Mesenchymal stem cell (in vitro differentiated cells and primary cell): ENCODE measurements at regions not wholly inside any gene's neighbourhood (a gene's known extent, or its start where the extent isn't known, plus 50 kb on each side); places are given as distances from the start of the nearest gene placed in this dataset.

Source experiments
- DNase-seq: peaks from one replicate; pipeline ENCODE4 v3.0.0-alpha.2; 2013
- H2AFZ ChIP-seq: one replicate; pipeline ENCODE4 v1.6.1; 2013; ENCODE audit warnings: low read depth, mild to moderate bottlenecking, control low read depth, inconsistent platforms, low read length, moderate library complexity
- H2AK5ac ChIP-seq: 2 replicates; pipeline ENCODE4 v1.6.1; 2013; ENCODE audit warnings: low read length, moderate library complexity, mild to moderate bottlenecking, inconsistent platforms; ENCODE audit not compliant: severe bottlenecking
- H2BK120ac ChIP-seq: one replicate; pipeline ENCODE4 v1.6.1; 2013; ENCODE audit warnings: low read depth, mild to moderate bottlenecking, inconsistent platforms, low read length, moderate library complexity
- H2BK12ac ChIP-seq, 2 experiments: one replicate each; pipeline ENCODE4 v1.6.1; 2013; ENCODE audit warnings: inconsistent platforms in 2 of 2, low read length in 2 of 2, mild to moderate bottlenecking in 2 of 2, moderate library complexity in 2 of 2, control low read depth in 1 of 2
- H2BK15ac ChIP-seq: one replicate; pipeline ENCODE4 v1.6.1; 2013; ENCODE audit warnings: mild to moderate bottlenecking, low read depth, inconsistent platforms; ENCODE audit not compliant: poor library complexity, severe bottlenecking
- H2BK5ac ChIP-seq: 2 replicates; pipeline ENCODE4 v1.6.1; 2013; ENCODE audit warnings: low read depth, mild to moderate bottlenecking, low read length, control low read depth, inconsistent platforms; ENCODE audit not compliant: poor library complexity, severe bottlenecking
- H3K14ac ChIP-seq, 2 experiments: one replicate each; pipeline ENCODE4 v1.6.1; 2013; ENCODE audit warnings: inconsistent platforms in 2 of 2, low read length in 2 of 2, control low read depth in 1 of 2, mild to moderate bottlenecking in 1 of 2, moderate library complexity in 1 of 2
- H3K18ac ChIP-seq, 2 experiments: one replicate each; pipeline ENCODE4 v1.6.1; 2013; ENCODE audit warnings: inconsistent platforms in 2 of 2, low read length in 2 of 2, control low read depth in 1 of 2, low read depth in 1 of 2, mild to moderate bottlenecking in 1 of 2
- H3K23ac ChIP-seq, 2 experiments: one replicate each; pipeline ENCODE4 v1.6.1; 2013; ENCODE audit warnings: inconsistent platforms in 2 of 2, low read length in 2 of 2, mild to moderate bottlenecking in 2 of 2, moderate library complexity in 2 of 2, control low read depth in 1 of 2
- H3K27ac ChIP-seq: 2 replicates; pipeline ENCODE4 v1.5.1; 2013; ENCODE audit warnings: mild to moderate bottlenecking, moderate library complexity, low read length, control low read depth, inconsistent platforms; ENCODE audit not compliant: poor library complexity, severe bottlenecking
- H3K27me3 ChIP-seq, 2 experiments: 2 replicates each; pipeline versions ENCODE4 v1.6.1 to v1.7.0; 2013; ENCODE audit warnings: low read length in 2 of 2, mild to moderate bottlenecking in 2 of 2, moderate library complexity in 2 of 2, control low read depth in 1 of 2, inconsistent platforms in 1 of 2; ENCODE audit not compliant: control insufficient read depth in 1 of 2, insufficient read depth in 1 of 2
- H3K36me3 ChIP-seq, 2 experiments: 2 replicates each; pipeline versions ENCODE4 v1.6.1 to v1.7.0; 2013; ENCODE audit warnings: low read length in 2 of 2, control low read depth in 1 of 2, inconsistent platforms in 1 of 2, low read depth in 1 of 2, mild to moderate bottlenecking in 1 of 2; ENCODE audit not compliant: insufficient read depth in 2 of 2, control insufficient read depth in 1 of 2
- H3K4ac ChIP-seq, 2 experiments: one replicate each; pipeline ENCODE4 v1.6.1; 2013; ENCODE audit warnings: inconsistent platforms in 2 of 2, low read length in 2 of 2, mild to moderate bottlenecking in 2 of 2, moderate library complexity in 2 of 2, control low read depth in 1 of 2, low read depth in 1 of 2
- H3K4me1 ChIP-seq: 2 replicates; pipeline ENCODE4 v1.6.1; 2013; ENCODE audit warnings: low read depth, low read length, control low read depth; ENCODE audit not compliant: control insufficient read depth, insufficient read depth
- H3K4me2 ChIP-seq: 2 replicates; pipeline ENCODE4 v1.6.1; 2013; ENCODE audit warnings: low read length, mild to moderate bottlenecking, inconsistent platforms; ENCODE audit not compliant: poor library complexity, severe bottlenecking
- H3K4me3 ChIP-seq, 2 experiments: 2 replicates each; pipeline versions ENCODE4 v1.5.1 to v1.7.0; 2013; ENCODE audit warnings: low read length in 2 of 2, mild to moderate bottlenecking in 2 of 2, control low read depth in 1 of 2, low read depth in 1 of 2; ENCODE audit not compliant: insufficient read depth in 1 of 2
- H3K79me1 ChIP-seq: replicated peaks from 2 replicates; pipeline ENCODE4 v1.6.1; 2013; ENCODE audit warnings: mild to moderate bottlenecking, control low read depth, low read length, inconsistent platforms; ENCODE audit not compliant: poor library complexity, severe bottlenecking
- H3K9ac ChIP-seq: 2 replicates; pipeline ENCODE4 v1.7.0; 2013; ENCODE audit warnings: mild to moderate bottlenecking, low read length, moderate library complexity
- H3K9me3 ChIP-seq: 2 replicates; pipeline ENCODE4 v1.7.0; 2013; ENCODE audit warnings: mild to moderate bottlenecking, low read length; ENCODE audit not compliant: control insufficient read depth
- H4K8ac ChIP-seq: one replicate; pipeline ENCODE4 v1.6.1; 2013; ENCODE audit warnings: inconsistent platforms, mild to moderate bottlenecking, low read length, moderate library complexity
- H4K91ac ChIP-seq: one replicate; pipeline ENCODE4 v1.6.1; 2013; ENCODE audit warnings: mild to moderate bottlenecking, low read length, inconsistent platforms
- WGBS: methylation state at CpG from one replicate; pipeline ENCODE4 v1.1.7; 2013; ENCODE audit warnings: mixed read lengths; 5-methylcytosine and 5-hydroxymethylcytosine counted together

DNA sequence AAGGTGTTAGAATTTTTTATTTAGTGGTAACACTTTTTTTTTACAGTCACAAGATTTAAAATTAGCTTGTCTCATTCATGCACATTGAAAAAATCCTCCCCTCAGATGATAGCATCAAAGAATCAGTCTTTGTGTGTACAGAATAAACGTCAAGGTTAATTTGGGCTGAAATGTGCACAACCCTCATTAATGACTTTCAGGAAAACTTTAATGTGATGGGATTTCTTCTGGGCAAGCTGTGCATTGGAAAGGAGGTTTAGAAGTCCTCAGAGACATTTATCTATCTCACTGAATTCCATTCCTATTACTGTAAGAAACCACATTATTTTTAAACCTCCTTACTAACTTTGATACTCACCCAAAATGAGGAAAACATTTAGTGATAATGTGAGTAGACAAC, 88.2 kb upstream of the TECRL start:
- Histone ChIP-seq H3K14ac (no peak overlapping the region), H3K27ac (no peak overlapping the region), H3K9me3 (no peaks in the 10 kb centered on the region), H4K91ac (no peak overlapping the region), H2BK12ac (no peak overlapping the region), H3K79me1 (no peaks in the 10 kb centered on the region), H2AFZ (no peak overlapping the region), H3K4ac (no peak overlapping the region), H3K4me3 (no peak overlapping the region), H2BK15ac (no peak overlapping the region), H3K27me3 (no peaks in the 10 kb centered on the region), H3K36me3 (no peaks in the 10 kb centered on the region), H2BK5ac (no peak overlapping the region), H2BK120ac (no peak overlapping the region), H4K8ac (no peak overlapping the region), H3K4me2 (no peak overlapping the region), H3K23ac (no peak overlapping the region), H3K4me1 (no peaks in the 10 kb centered on the region), H2AK5ac (no peak overlapping the region), H3K18ac (no peak overlapping the region), H3K9ac (no peak overlapping the region)
- no CpG with 5 or more reads among the region's 1 CpG for WGBS
- DNase-seq = peak; percentile 22

DNA sequence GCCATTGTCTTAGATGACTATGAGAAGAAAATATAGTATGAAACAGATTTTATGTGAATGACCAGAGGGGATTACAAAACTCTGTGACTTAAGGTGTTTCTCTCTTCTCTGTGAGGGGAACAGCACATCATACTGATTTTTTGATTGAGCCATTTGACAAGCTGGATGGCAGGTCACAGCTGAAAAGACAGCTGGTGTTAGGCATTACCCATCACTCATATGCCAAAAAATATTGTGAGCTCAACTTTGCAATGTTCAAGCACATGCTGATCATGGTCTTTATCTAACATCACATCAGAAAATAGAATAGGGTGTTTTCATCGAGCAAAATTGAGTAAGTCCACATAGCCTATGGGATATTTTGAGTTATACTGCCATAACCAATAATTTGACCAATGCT, 86.7 kb upstream of the TECRL start:
- Histone ChIP-seq H3K4ac (no peak overlapping the region), H2BK12ac (no peak overlapping the region), H3K27me3 (no peaks in the 10 kb centered on the region), H4K8ac (no peak overlapping the region), H2AFZ (no peak overlapping the region), H4K91ac (no peak overlapping the region), H3K27ac (no peak overlapping the region), H3K79me1 (no peaks in the 10 kb centered on the region), H3K18ac (no peak overlapping the region), H3K4me2 (no peak overlapping the region), H2BK5ac (no peak overlapping the region), H3K4me1 (no peaks in the 10 kb centered on the region), H2BK120ac (no peak overlapping the region), H3K9me3 (no peaks in the 10 kb centered on the region), H2AK5ac (no peak overlapping the region), H3K4me3 (no peak overlapping the region), H3K23ac (no peak overlapping the region), H3K36me3 (no peaks in the 10 kb centered on the region), H3K14ac (no peak overlapping the region), H2BK15ac (no peak overlapping the region), H3K9ac (no peak overlapping the region)
- WGBS = 100% methylated on average over 1 of the region's 1 CpG
- no peak for DNase-seq

DNA sequence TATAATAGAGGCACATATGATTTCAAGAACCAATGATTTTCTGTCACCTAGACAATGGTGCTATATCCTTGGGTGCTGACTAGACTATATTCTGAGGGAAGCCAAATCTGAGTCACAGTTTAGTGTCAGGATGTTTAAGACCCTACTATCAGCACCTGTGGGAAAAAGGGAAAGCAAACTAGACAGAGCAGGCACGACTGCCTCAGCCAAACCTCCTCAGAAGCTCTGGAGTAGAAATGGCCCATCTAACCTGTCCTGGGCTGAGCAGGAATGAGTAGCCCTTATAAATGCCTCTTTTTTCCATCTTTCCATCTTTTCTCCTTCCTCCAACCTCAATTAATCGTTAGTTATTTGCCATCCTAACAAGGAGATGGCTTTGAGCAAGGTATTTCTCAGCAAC, 80.4 kb upstream of the TECRL start:
- Histone ChIP-seq H3K4me3 (no peak overlapping the region), H4K8ac (no peak overlapping the region), H2AK5ac (no peak overlapping the region), H3K27ac (no peak overlapping the region), H3K27me3 (no peaks in the 10 kb centered on the region), H3K4me1 (no peaks in the 10 kb centered on the region), H3K4me2 (no peak overlapping the region), H3K9ac (no peak overlapping the region), H2BK5ac (no peak overlapping the region), H3K9me3 (no peaks in the 10 kb centered on the region), H3K4ac (no peak overlapping the region), H3K79me1 (no peaks in the 10 kb centered on the region), H2BK15ac (no peak overlapping the region), H2AFZ (no peak overlapping the region), H3K23ac (no peak overlapping the region), H3K36me3 (no peaks in the 10 kb centered on the region), H2BK120ac (no peak overlapping the region), H2BK12ac (no peak overlapping the region), H3K18ac (no peak overlapping the region), H3K14ac (no peak overlapping the region), H4K91ac (no peak overlapping the region)
- no peak for DNase-seq
- WGBS = 67% methylated on average over 2 of the region's 2 CpGs

DNA sequence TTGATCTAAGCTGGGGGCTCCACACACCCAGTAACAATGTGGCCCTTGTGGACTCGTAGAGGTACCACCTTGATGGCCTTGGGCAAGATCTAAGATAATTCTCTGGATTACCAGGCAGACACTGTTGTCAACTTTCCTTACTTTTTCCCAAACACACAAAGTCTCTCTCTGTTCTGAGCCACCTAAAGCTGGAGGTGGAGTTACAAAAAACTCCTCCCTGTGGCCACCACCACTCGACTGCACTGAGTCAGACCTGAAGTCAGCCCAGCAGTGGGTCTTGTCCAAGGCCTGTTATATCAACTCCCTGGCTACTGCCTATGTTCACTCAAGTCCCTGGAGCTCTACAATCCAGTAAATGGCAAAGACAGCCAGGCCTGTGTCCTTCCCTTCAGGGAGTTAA, 70.1 kb upstream of the TECRL start:
- Histone ChIP-seq H2BK15ac (no peak overlapping the region), H3K9me3 (no peaks in the 10 kb centered on the region), H3K4ac (no peak overlapping the region), H3K27me3 (no peaks in the 10 kb centered on the region), H3K4me3 (no peak overlapping the region), H3K36me3 (no peaks in the 10 kb centered on the region), H2AFZ (no peak overlapping the region), H2BK120ac (no peak overlapping the region), H3K4me2 (no peak overlapping the region), H3K23ac (no peak overlapping the region), H4K8ac (no peak overlapping the region), H3K14ac (no peak overlapping the region), H2AK5ac (no peak overlapping the region), H3K18ac (no peak overlapping the region), H2BK12ac (no peak overlapping the region), H4K91ac (no peak overlapping the region), H2BK5ac (no peak overlapping the region), H3K4me1 (no peaks in the 10 kb centered on the region), H3K79me1 (no peaks in the 10 kb centered on the region), H3K9ac (no peak overlapping the region), H3K27ac (no peak overlapping the region)
- 60% methylated on average over 2 of the region's 2 CpGs for WGBS
- DNase-seq = no peak
